ENCODE measurements at regions not wholly inside any gene's neighbourhood (a gene's known extent, or its start where the extent isn't known, plus 50 kb on each side); places are given as distances from the start of the nearest gene placed in this dataset.

GRCh38 chr13:59487883-59488282, 675.8 kb downstream of the DIAPH3 start:
- H4K20me1 ChIP-seq (ENCODE audit: insufficient read depth) = no peaks in the 10 kb centered on the region
- no peaks in the 10 kb centered on the region for H3K9me3 ChIP-seq (ENCODE audit: insufficient read depth, low read depth)
- H2AFZ ChIP-seq = no peak overlapping the region
- H3K79me2 ChIP-seq (ENCODE audit: low read depth) = no peaks in the 10 kb centered on the region
- H3K27ac ChIP-seq = no peak overlapping the region
- no peaks in the 10 kb centered on the region for H3K9me2 ChIP-seq (ENCODE audit: insufficient read depth)
- H3K27me3 ChIP-seq (ENCODE audit: insufficient read depth, low read depth) = no peaks in the 10 kb centered on the region
- no peaks in the 10 kb centered on the region for H3K36me3 ChIP-seq (ENCODE audit: low read depth)
- H3F3A ChIP-seq (ENCODE audit: insufficient read depth, low read depth) = no peaks in the 10 kb centered on the region
- no peak for DNase-seq
- ChIA-PET POLR2A (ENCODE audit: unreplicated experiment) (no interaction called here), CTCF (no interaction called here)
- BruUV-seq (replicated peaks) = no TSS peak
- intact Hi-C loops (cut with micrococcal nuclease; ENCODE audit: unreplicated experiment) = no loop called here
- H3K4me1 ChIP-seq (replicated peaks; ENCODE audit: insufficient read depth) = no peaks in the 10 kb centered on the region
- no peak overlapping the region for H3K4me2 ChIP-seq
- no peak overlapping the region for H3K4me3 ChIP-seq
- TF ChIP-seq EZH2 (IDR thresholded peaks at IDR 0.05; ENCODE audit: low read depth) = no peak
- no peak for TF ChIP-seq CTCF (conservative IDR thresholded peaks at IDR 0.05)

- Histone ChIP-seq H3K36me3 (ENCODE audit: low read depth) (no peaks in the 10 kb centered on the region), H3K9me2 (ENCODE audit: insufficient read depth) (no peaks in the 10 kb centered on the region), H3K9me3 (ENCODE audit: insufficient read depth, low read depth) (no peaks in the 10 kb centered on the region), H3K27me3 (ENCODE audit: insufficient read depth, low read depth) (no peaks in the 10 kb centered on the region), H3K4me2 (no peak overlapping the region), H3K27ac (no peak overlapping the region), H2AFZ (no peak overlapping the region), H4K20me1 (ENCODE audit: insufficient read depth) (no peaks in the 10 kb centered on the region), H3K4me1 (replicated peaks; ENCODE audit: insufficient read depth) (no peaks in the 10 kb centered on the region), H3F3A (ENCODE audit: insufficient read depth, low read depth) (no peaks in the 10 kb centered on the region), H3K79me2 (ENCODE audit: low read depth) (no peaks in the 10 kb centered on the region), H3K4me3 (no peak overlapping the region)
- POLR2A ChIA-PET (ENCODE audit: unreplicated experiment) = no interaction called here
- no peak for DNase-seq
- TF ChIP-seq CTCF (conservative IDR thresholded peaks at IDR 0.05) (no peak), EZH2 (IDR thresholded peaks at IDR 0.05; ENCODE audit: low read depth) (no peak)
- intact Hi-C loops (cut with micrococcal nuclease; ENCODE audit: unreplicated experiment) = no loop called here
- BruUV-seq (replicated peaks) = no TSS peak
- CTCF ChIA-PET = no interaction called here
Measured at GRCh38 chr13:59488436-59488835, 675.3 kb downstream of the DIAPH3 start.

- Histone ChIP-seq H3K4me2 (no peak overlapping the region), H3K36me3 (ENCODE audit: low read depth) (no peaks in the 10 kb centered on the region), H3K27ac (no peak overlapping the region), H3K4me1 (replicated peaks; ENCODE audit: insufficient read depth) (no peaks in the 10 kb centered on the region), H3K27me3 (ENCODE audit: insufficient read depth, low read depth) (no peaks in the 10 kb centered on the region), H2AFZ (no peak overlapping the region), H3K9me3 (ENCODE audit: insufficient read depth, low read depth) (no peaks in the 10 kb centered on the region), H3K79me2 (ENCODE audit: low read depth) (no peaks in the 10 kb centered on the region), H3F3A (ENCODE audit: insufficient read depth, low read depth) (no peaks in the 10 kb centered on the region), H3K9me2 (ENCODE audit: insufficient read depth) (no peaks in the 10 kb centered on the region), H3K4me3 (no peak overlapping the region), H4K20me1 (ENCODE audit: insufficient read depth) (no peaks in the 10 kb centered on the region)
- DNase-seq = no peak
- ChIA-PET CTCF (no interaction called here), POLR2A (ENCODE audit: unreplicated experiment) (no interaction called here)
- intact Hi-C loops (cut with micrococcal nuclease; ENCODE audit: unreplicated experiment) = no loop called here
- no TSS peak for BruUV-seq (replicated peaks)
- TF ChIP-seq CTCF (conservative IDR thresholded peaks at IDR 0.05) = no peak
- no peak for TF ChIP-seq EZH2 (IDR thresholded peaks at IDR 0.05; ENCODE audit: low read depth)
Measured at GRCh38 chr13:59490651-59491050, 673.1 kb downstream of the DIAPH3 start.
